GM23248 (cell line): ENCODE measurements at regions not wholly inside any gene's neighbourhood (a gene's known extent, or its start where the extent isn't known, plus 50 kb on each side); places are given as distances from the start of the nearest gene placed in this dataset.

ENCODE experiments used
- DNase-seq: peaks from one replicate; pipeline ENCODE4 v3.0.0-alpha.2; 2015
- H2AFZ ChIP-seq: fragments of 200-600 bp; sonication (generic); 2 replicates; pipeline ENCODE4 v1.6.1; 2016; ENCODE audit warnings: antibody characterized with exemption
- H3F3A ChIP-seq: fragments of 200-600 bp; sonication (generic); 2 replicates; pipeline ENCODE4 v1.6.1; 2016; ENCODE audit warnings: mild to moderate bottlenecking, antibody characterized with exemption, mixed run types; ENCODE audit not compliant: insufficient read depth
- H3K27ac ChIP-seq: fragments of 200-600 bp; sonication (generic); 2 replicates; pipeline ENCODE4 v1.5.1; 2016; ENCODE audit warnings: mild to moderate bottlenecking
- H3K27me3 ChIP-seq: fragments of 200-600 bp; sonication (generic); replicated peaks from 2 replicates; pipeline ENCODE4 v1.6.1; 2016; ENCODE audit warnings: mild to moderate bottlenecking; ENCODE audit not compliant: insufficient read depth
- H3K36me3 ChIP-seq: fragments of 200-600 bp; sonication (generic); 2 replicates; pipeline ENCODE4 v1.6.1; 2016; ENCODE audit warnings: low read depth, mild to moderate bottlenecking
- H3K4me1 ChIP-seq: fragments of 200-600 bp; sonication (generic); 2 replicates; pipeline ENCODE4 v1.6.1; 2016; ENCODE audit warnings: mild to moderate bottlenecking; ENCODE audit not compliant: insufficient read depth
- H3K4me2 ChIP-seq: fragments of 200-600 bp; sonication (generic); one replicate; pipeline ENCODE4 v1.6.1; 2016; ENCODE audit warnings: mild to moderate bottlenecking; ENCODE audit not compliant: unreplicated experiment
- H3K4me3 ChIP-seq: fragments of 200-600 bp; sonication (generic); 2 replicates; pipeline ENCODE4 v1.5.1; 2016; ENCODE audit warnings: mild to moderate bottlenecking
- H3K79me2 ChIP-seq: fragments of 200-600 bp; sonication (generic); 2 replicates; pipeline ENCODE4 v1.6.1; 2016; ENCODE audit warnings: mild to moderate bottlenecking; ENCODE audit not compliant: insufficient read depth
- H3K9ac ChIP-seq: fragments of 200-600 bp; sonication (generic); 2 replicates; pipeline ENCODE4 v1.6.1; 2016; ENCODE audit warnings: mild to moderate bottlenecking
- H3K9me2 ChIP-seq: fragments of 200-600 bp; sonication (generic); 2 replicates; pipeline ENCODE4 v1.6.1; 2016; ENCODE audit warnings: mixed run types, mild to moderate bottlenecking, moderate library complexity; ENCODE audit not compliant: insufficient read depth
- H3K9me3 ChIP-seq: fragments of 200-600 bp; sonication (generic); one replicate; pipeline ENCODE4 v1.6.1; 2017; ENCODE audit warnings: low read depth
- H4K20me1 ChIP-seq: fragments of 200-600 bp; sonication (generic); 2 replicates; pipeline ENCODE4 v1.6.0; 2016; ENCODE audit not compliant: insufficient read depth
- EZH2 ChIP-seq: fragments of 200-600 bp; sonication (generic); IDR thresholded peaks from 2 replicates; pipeline ENCODE4 v1.6.1; 2018; ENCODE audit warnings: antibody characterized with exemption, mild to moderate bottlenecking; ENCODE audit not compliant: insufficient read depth, poor library complexity, severe bottlenecking
- EZH2phosphoT487 ChIP-seq: fragments of 200-600 bp; sonication (generic); IDR thresholded peaks from 2 replicates; pipeline ENCODE4 v1.6.1; 2018; ENCODE audit warnings: antibody characterized with exemption, moderate library complexity, mild to moderate bottlenecking, low read depth; ENCODE audit not compliant: insufficient read depth
- WGBS, 2 experiments: methylation state at CpG; one replicate each; pipeline ENCODE4 v1.1.6; 2015 to 2017; ENCODE audit warnings: low lambda C conversion rate in 2 of 2, low coverage in 1 of 2; ENCODE audit errors: missing lambda C conversion rate in 2 of 2; 5-methylcytosine and 5-hydroxymethylcytosine counted together
- in situ Hi-C: fragments of 300-500 bp; cut with MboI; formaldehyde crosslinking; loops from 2 replicates; pipeline ENCODE4 v1.15.0; 2020

- H2AFZ ChIP-seq: no peak overlapping the region
- H3K27ac ChIP-seq: no peak overlapping the region
- H3K27me3 ChIP-seq: no peaks in the 10 kb centered on the region
- no peaks in the 10 kb centered on the region for H3F3A ChIP-seq
- no peaks in the 10 kb centered on the region for H4K20me1 ChIP-seq
- WGBS, 2 experiments: 26 to 37% methylated on average over 5 of the region's 5 CpGs
- DNase-seq: peak; percentile 10
- no peaks in the 10 kb centered on the region for H3K9me2 ChIP-seq
- no peaks in the 10 kb centered on the region for H3K36me3 ChIP-seq
- H3K9me3 ChIP-seq: no peaks in the 10 kb centered on the region
- H3K79me2 ChIP-seq: no peaks in the 10 kb centered on the region
- no peak overlapping the region for H3K4me2 ChIP-seq
- H3K4me1 ChIP-seq: peaks cover 8% of the 10 kb centered on the region; the same call in 1 of the 2 replicates
- no peak overlapping the region for H3K4me3 ChIP-seq
- TF ChIP-seq EZH2phosphoT487 (no peak), EZH2 (no peak)
- no peak overlapping the region for H3K9ac ChIP-seq
- in situ Hi-C loops: loop anchor here (25.0 kb wide), 1 partner anchor 780 kb away; no protein-coding TSS in a partner anchor
Observed at GRCh38 chr17:71757156-71757555, 363.7 kb upstream of the SOX9 start.

GRCh38 chr17:71757956-71758355 lies 362.9 kb upstream of the SOX9 start:
- no peaks in the 10 kb centered on the region for H3K79me2 ChIP-seq
- H3K27ac ChIP-seq: no peak overlapping the region
- H3K9me3 ChIP-seq: no peaks in the 10 kb centered on the region
- H3K36me3 ChIP-seq: no peaks in the 10 kb centered on the region
- in situ Hi-C loops: loop anchor here (25.0 kb wide), 1 partner anchor 779 kb away; no protein-coding TSS in a partner anchor
- no peak overlapping the region for H3K9ac ChIP-seq
- H4K20me1 ChIP-seq: no peaks in the 10 kb centered on the region
- DNase-seq: no peak
- no peaks in the 10 kb centered on the region for H3F3A ChIP-seq
- H2AFZ ChIP-seq: no peak overlapping the region
- H3K9me2 ChIP-seq: no peaks in the 10 kb centered on the region
- WGBS, 2 experiments: 84 to 86% methylated on average over 1 of the region's 1 CpG
- H3K4me2 ChIP-seq: no peak overlapping the region
- no peaks in the 10 kb centered on the region for H3K27me3 ChIP-seq
- TF ChIP-seq EZH2phosphoT487: no peak
- TF ChIP-seq EZH2: no peak
- peaks cover 8% of the 10 kb centered on the region; the same call in 1 of the 2 replicates for H3K4me1 ChIP-seq
- H3K4me3 ChIP-seq: no peak overlapping the region

GRCh38 chr17:71759422-71760060 lies 361.3 kb upstream of the SOX9 start:
- Histone ChIP-seq H3K27me3 (no peaks in the 10 kb centered on the region), H3K79me2 (no peaks in the 10 kb centered on the region), H2AFZ (no peak overlapping the region), H3K27ac (no peak overlapping the region), H3K36me3 (no peaks in the 10 kb centered on the region), H3K9me2 (no peaks in the 10 kb centered on the region), H3K4me3 (no peak overlapping the region), H3K9me3 (no peaks in the 10 kb centered on the region), H3K4me2 (no peak overlapping the region), H3K4me1 (peaks cover 8% of the 10 kb centered on the region; the same call in 1 of the 2 replicates), H3F3A (no peaks in the 10 kb centered on the region), H3K9ac (no peak overlapping the region), H4K20me1 (no peaks in the 10 kb centered on the region)
- in situ Hi-C loops: loop anchor here (25.0 kb wide), 1 partner anchor 778 kb away; no protein-coding TSS in a partner anchor
- TF ChIP-seq EZH2: no peak
- no peak for TF ChIP-seq EZH2phosphoT487
- no peak for DNase-seq
- 73 to 79% methylated on average over 8 of the region's 8 CpGs for WGBS, 2 experiments

GRCh38 chr17:71760062-71760720 lies 360.6 kb upstream of the SOX9 start:
- no peak overlapping the region for H3K4me2 ChIP-seq
- no peak overlapping the region for H3K27ac ChIP-seq
- no peaks in the 10 kb centered on the region for H3K36me3 ChIP-seq
- peaks cover 8% of the 10 kb centered on the region; the same call in 1 of the 2 replicates for H3K4me1 ChIP-seq
- H3K9ac ChIP-seq: no peak overlapping the region
- no peaks in the 10 kb centered on the region for H3K9me2 ChIP-seq
- H3K79me2 ChIP-seq: no peaks in the 10 kb centered on the region
- no peaks in the 10 kb centered on the region for H3F3A ChIP-seq
- H3K9me3 ChIP-seq: no peaks in the 10 kb centered on the region
- in situ Hi-C loops: loop anchor here (25.0 kb wide), 1 partner anchor 777 kb away; no protein-coding TSS in a partner anchor
- WGBS, 2 experiments: 57 to 61% methylated on average over 6 of the region's 6 CpGs
- TF ChIP-seq EZH2phosphoT487 (no peak), EZH2 (no peak)
- H2AFZ ChIP-seq: no peak overlapping the region
- no peaks in the 10 kb centered on the region for H4K20me1 ChIP-seq
- DNase-seq: peak; percentile 43
- no peaks in the 10 kb centered on the region for H3K27me3 ChIP-seq
- no peak overlapping the region for H3K4me3 ChIP-seq
